HEK293 (cell line): ENCODE measurements at regions not wholly inside any gene's neighbourhood (a gene's known extent, or its start where the extent isn't known, plus 50 kb on each side); places are given as distances from the start of the nearest gene placed in this dataset.

Experiments used
- CTCF ChIA-PET: fragments of 350-600 bp; formaldehyde crosslinking; extraction: SDS; loops from one replicate; lab custom pipeline; 2021; ENCODE audit warnings: antibody characterized with exemption; lab: Yijun Ruan, JAX
- POLR2A ChIA-PET: fragments of 300-600 bp; formaldehyde crosslinking; extraction: SDS; loops from one replicate; lab custom pipeline; 2020; ENCODE audit warnings: antibody characterized with exemption, inconsistent platforms; lab: Yijun Ruan, JAX
- H3K27ac ChIP-seq: fragments of 200-500 bp; sonication (Bioruptor generic); 2 replicates; pipeline ENCODE4 v1.5.1; 2014; ENCODE audit warnings: low read depth, low read length, control low read depth, inconsistent platforms; ENCODE audit errors: extremely low read depth
- H3K36me3 ChIP-seq, 2 experiments: fragments of 200-500 bp in 1 of 2; sonication (Bioruptor generic) in 1 of 2; 1 replicate in 1 of 2; 2 replicates in 1 of 2; pipeline ENCODE4 v1.5.1; 2014 to 2017; ENCODE audit warnings: inconsistent platforms in 2 of 2, low read length in 2 of 2; ENCODE audit not compliant: control insufficient read depth in 2 of 2, insufficient read depth in 1 of 2
- H3K4me1 ChIP-seq: fragments of 200-500 bp; sonication (Bioruptor generic); 2 replicates; pipeline ENCODE4 v1.5.1; 2014; ENCODE audit warnings: mild to moderate bottlenecking, low read length, inconsistent platforms; ENCODE audit not compliant: control insufficient read depth, insufficient read depth
- H3K4me3 ChIP-seq: 2 replicates; pipeline ENCODE4 v1.5.1; 2011; ENCODE audit warnings: low read depth, mild to moderate bottlenecking, control low read depth, low read length, moderate library complexity
- H3K9me3 ChIP-seq: fragments of 200-500 bp; sonication (Bioruptor generic); 2 replicates; pipeline ENCODE4 v1.5.1; 2014; ENCODE audit warnings: low read depth, low read length, inconsistent platforms; ENCODE audit not compliant: control insufficient read depth, insufficient read depth
- GLI2 ChIP-seq: fragments of 450-650 bp; formaldehyde crosslinking; IDR thresholded peaks from 2 replicates; pipeline ENCODE4; 2017; ENCODE audit warnings: missing biosample characterization, missing genetic modification characterization, low read depth, borderline replicate concordance
- HOXA7 ChIP-seq: sonication (generic); formaldehyde crosslinking; IDR thresholded peaks from 2 replicates; pipeline ENCODE4 v1.8.1; 2022; ENCODE audit warnings: missing genetic modification reagents, borderline replicate concordance
- KLF16 ChIP-seq: fragments of 450-650 bp; formaldehyde crosslinking; IDR thresholded peaks from 2 replicates; pipeline ENCODE4 v1.5.1; 2017; ENCODE audit warnings: missing biosample characterization, missing genetic modification characterization
- SP7 ChIP-seq: fragments of 450-650 bp; formaldehyde crosslinking; IDR thresholded peaks from 2 replicates; pipeline ENCODE4 v1.5.1; 2016; ENCODE audit warnings: missing biosample characterization, missing genetic modification characterization
- ZBTB1 ChIP-seq: fragments of 450-650 bp; formaldehyde crosslinking; IDR thresholded peaks from 2 replicates; pipeline ENCODE4 v1.5.1; 2016; ENCODE audit warnings: missing biosample characterization, missing genetic modification characterization
- ZBTB17 ChIP-seq: fragments of 450-650 bp; formaldehyde crosslinking; IDR thresholded peaks from 2 replicates; pipeline ENCODE4 v1.5.1; 2016; ENCODE audit warnings: missing biosample characterization, missing genetic modification characterization
- ZFP3 ChIP-seq: fragments of 450-650 bp; formaldehyde crosslinking; IDR thresholded peaks from 2 replicates; pipeline ENCODE4 v1.5.1; 2016; ENCODE audit warnings: low read depth, missing biosample characterization, missing genetic modification characterization
- ZFP41 ChIP-seq: fragments of 450-650 bp; formaldehyde crosslinking; IDR thresholded peaks from 2 replicates; pipeline ENCODE4 v1.5.1; 2016; ENCODE audit warnings: missing biosample characterization, missing genetic modification characterization, borderline replicate concordance
- ZNF10 ChIP-seq: fragments of 450-650 bp; formaldehyde crosslinking; IDR thresholded peaks from 2 replicates; pipeline ENCODE4 v1.5.1; 2017; ENCODE audit warnings: missing biosample characterization, missing genetic modification characterization
- ZNF114 ChIP-seq: fragments of 450-650 bp; formaldehyde crosslinking; IDR thresholded peaks from 2 replicates; pipeline ENCODE4 v1.5.0; 2017; ENCODE audit warnings: missing biosample characterization, missing genetic modification characterization
- ZNF121 ChIP-seq: fragments of 450-650 bp; formaldehyde crosslinking; IDR thresholded peaks from 2 replicates; pipeline ENCODE4 v1.5.1; 2016; ENCODE audit warnings: missing biosample characterization, missing genetic modification characterization
- ZNF140 ChIP-seq: fragments of 450-650 bp; formaldehyde crosslinking; IDR thresholded peaks from 2 replicates; pipeline ENCODE4 v1.5.1; 2016; ENCODE audit warnings: missing biosample characterization, missing genetic modification characterization
- ZNF175 ChIP-seq: fragments of 450-650 bp; formaldehyde crosslinking; IDR thresholded peaks from 2 replicates; pipeline ENCODE4 v1.5.1; 2016; ENCODE audit warnings: missing biosample characterization, missing genetic modification characterization
- ZNF184 ChIP-seq: fragments of 450-650 bp; IDR thresholded peaks from 2 replicates; pipeline ENCODE4 v1.5.1; 2018; ENCODE audit warnings: missing biosample characterization, mild to moderate bottlenecking, missing genetic modification characterization
- ZNF416 ChIP-seq: fragments of 450-650 bp; formaldehyde crosslinking; IDR thresholded peaks from 2 replicates; pipeline ENCODE4 v1.5.1; 2016; ENCODE audit warnings: missing biosample characterization, missing genetic modification characterization
- ZNF549 ChIP-seq: fragments of 450-650 bp; IDR thresholded peaks from 2 replicates; pipeline ENCODE4 v1.5.1; 2018; ENCODE audit warnings: missing biosample characterization, missing genetic modification characterization, mild to moderate bottlenecking, inconsistent platforms, moderate library complexity
- ZNF76 ChIP-seq: fragments of 450-650 bp; formaldehyde crosslinking; IDR thresholded peaks from 2 replicates; pipeline ENCODE4; 2016; ENCODE audit warnings: low read depth, missing biosample characterization, missing genetic modification characterization, borderline replicate concordance
- TF ChIP-seq, protein P1 (sequence below): fragments of 450-650 bp; formaldehyde crosslinking; conservative IDR thresholded peaks from 2 replicates; pipeline ENCODE4 v1.5.1; 2016; ENCODE audit warnings: low read depth, missing biosample characterization, missing genetic modification characterization
- TF ChIP-seq, protein P2 (sequence below): fragments of 450-650 bp; formaldehyde crosslinking; IDR thresholded peaks from 2 replicates; pipeline ENCODE4 v1.5.1; 2016; ENCODE audit warnings: missing biosample characterization, missing genetic modification characterization
- TF ChIP-seq, protein P3 (sequence below): sonication (generic); formaldehyde crosslinking; IDR thresholded peaks from 2 replicates; pipeline ENCODE4 v1.8.1; 2022; ENCODE audit warnings: mild to moderate bottlenecking, moderate library complexity, missing genetic modification reagents

DNA sequence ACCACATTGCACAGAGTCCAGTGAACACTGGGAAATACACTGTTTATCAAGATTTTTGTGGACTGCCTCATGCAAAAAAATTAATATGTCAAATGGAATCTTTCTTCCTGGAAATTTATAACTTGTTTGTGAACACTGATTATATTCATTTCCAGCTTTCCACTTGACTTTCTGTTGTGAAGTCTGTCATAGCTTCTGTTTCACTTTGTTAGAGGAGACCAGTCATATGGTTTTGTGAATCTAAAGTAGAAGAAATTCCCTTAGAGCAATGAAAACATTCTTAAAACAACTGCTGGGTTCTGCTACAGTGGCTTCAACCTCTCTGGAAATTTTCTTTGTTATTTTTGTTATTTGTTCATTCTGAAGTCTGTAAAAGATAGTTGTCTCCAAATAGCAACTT lies 349.5 kb upstream of the NFE2L3 start (continued):
- TF ChIP-seq ZNF549 (tag by site-specific recombination) (no peak), ZBTB1 (tag by site-specific recombination) (no peak), ZNF184 (tag by site-specific recombination) (no peak), ZBTB17 (tag by site-specific recombination) (no peak)
- TF ChIP-seq, protein P1, sequence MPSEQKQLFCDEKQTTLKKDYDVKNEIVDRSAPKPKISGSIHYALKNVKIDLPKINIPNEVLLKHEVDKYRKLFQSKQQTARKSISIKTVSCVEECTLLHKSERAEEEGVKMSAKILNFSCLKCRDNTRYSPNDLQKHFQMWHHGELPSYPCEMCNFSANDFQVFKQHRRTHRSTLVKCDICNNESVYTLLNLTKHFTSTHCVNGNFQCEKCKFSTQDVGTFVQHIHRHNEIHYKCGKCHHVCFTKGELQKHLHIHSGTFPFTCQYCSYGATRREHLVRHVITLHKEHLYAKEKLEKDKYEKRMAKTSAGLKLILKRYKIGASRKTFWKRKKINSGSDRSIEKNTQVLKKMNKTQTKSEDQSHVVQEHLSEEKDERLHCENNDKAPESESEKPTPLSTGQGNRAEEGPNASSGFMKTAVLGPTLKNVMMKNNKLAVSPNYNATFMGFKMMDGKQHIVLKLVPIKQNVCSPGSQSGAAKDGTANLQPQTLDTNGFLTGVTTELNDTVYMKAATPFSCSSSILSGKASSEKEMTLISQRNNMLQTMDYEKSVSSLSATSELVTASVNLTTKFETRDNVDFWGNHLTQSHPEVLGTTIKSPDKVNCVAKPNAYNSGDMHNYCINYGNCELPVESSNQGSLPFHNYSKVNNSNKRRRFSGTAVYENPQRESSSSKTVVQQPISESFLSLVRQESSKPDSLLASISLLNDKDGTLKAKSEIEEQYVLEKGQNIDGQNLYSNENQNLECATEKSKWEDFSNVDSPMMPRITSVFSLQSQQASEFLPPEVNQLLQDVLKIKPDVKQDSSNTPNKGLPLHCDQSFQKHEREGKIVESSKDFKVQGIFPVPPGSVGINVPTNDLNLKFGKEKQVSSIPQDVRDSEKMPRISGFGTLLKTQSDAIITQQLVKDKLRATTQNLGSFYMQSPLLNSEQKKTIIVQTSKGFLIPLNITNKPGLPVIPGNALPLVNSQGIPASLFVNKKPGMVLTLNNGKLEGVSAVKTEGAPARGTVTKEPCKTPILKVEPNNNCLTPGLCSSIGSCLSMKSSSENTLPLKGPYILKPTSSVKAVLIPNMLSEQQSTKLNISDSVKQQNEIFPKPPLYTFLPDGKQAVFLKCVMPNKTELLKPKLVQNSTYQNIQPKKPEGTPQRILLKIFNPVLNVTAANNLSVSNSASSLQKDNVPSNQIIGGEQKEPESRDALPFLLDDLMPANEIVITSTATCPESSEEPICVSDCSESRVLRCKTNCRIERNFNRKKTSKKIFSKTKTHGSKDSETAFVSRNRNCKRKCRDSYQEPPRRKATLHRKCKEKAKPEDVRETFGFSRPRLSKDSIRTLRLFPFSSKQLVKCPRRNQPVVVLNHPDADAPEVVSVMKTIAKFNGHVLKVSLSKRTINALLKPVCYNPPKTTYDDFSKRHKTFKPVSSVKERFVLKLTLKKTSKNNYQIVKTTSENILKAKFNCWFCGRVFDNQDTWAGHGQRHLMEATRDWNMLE (tag by site-specific recombination) = no peak
- TF ChIP-seq, protein P2, sequence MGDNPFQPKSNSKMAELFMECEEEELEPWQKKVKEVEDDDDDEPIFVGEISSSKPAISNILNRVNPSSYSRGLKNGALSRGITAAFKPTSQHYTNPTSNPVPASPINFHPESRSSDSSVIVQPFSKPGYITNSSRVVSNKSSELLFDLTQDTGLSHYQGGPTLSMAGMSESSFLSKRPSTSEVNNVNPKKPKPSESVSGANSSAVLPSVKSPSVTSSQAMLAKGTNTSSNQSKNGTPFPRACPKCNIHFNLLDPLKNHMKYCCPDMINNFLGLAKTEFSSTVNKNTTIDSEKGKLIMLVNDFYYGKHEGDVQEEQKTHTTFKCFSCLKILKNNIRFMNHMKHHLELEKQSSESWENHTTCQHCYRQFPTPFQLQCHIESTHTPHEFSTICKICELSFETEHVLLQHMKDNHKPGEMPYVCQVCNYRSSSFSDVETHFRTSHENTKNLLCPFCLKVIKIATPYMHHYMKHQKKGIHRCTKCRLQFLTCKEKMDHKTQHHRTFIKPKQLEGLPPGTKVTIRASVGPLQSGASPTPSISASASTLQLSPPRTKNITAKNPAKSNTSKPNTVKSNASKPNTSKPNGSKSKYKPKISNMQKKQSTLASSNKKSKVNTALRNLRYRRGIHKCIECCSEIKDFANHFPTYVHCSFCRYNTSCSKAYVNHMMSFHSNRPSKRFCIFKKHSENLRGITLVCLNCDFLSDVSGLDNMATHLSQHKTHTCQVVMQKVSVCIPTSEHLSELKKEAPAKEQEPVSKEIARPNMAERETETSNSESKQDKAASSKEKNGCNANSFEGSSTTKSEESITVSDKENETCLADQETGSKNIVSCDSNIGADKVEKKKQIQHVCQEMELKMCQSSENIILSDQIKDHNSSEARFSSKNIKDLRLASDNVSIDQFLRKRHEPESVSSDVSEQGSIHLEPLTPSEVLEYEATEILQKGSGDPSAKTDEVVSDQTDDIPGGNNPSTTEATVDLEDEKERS (tag by site-specific recombination) = no peak

DNA sequence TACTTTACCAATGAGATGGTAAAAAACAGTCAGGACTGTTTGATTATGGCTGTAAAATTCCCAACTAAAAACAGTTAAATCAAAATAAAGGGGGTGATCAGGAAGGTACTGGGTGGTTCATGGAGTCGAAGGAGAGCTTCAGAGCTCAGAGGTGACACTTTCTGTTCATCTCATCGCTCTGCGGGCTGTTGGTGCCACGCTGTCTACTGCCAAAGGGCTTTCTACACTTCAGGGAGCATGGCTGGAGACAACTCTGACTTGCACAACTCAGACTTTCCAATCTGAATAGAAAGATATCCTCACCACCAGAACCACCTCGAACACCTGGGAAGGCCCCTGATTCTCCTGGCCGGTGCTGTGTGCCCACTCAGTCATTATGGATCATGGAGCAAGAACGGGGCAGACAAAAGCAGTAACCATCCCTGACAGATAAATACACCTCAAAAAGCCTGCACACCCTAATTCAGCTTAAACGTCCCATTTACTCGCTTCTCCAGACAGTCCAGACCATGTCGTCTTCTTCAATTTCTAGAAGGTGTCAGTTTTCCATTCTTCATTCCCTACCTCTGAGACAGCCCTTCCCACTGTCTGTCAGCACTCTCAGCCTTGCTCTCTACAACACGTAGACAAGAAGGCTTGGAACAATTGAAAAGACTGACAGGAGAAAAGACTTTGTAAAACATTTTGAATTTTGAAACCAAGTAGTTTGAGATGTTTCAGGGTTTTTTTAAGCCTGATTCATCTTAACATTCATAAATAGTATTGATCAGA lies 348.7 kb upstream of the NFE2L3 start:
- POLR2A ChIA-PET = no interaction called here
- CTCF ChIA-PET = no interaction called here
- no peaks in the 10 kb centered on the region for H3K9me3 ChIP-seq
- H3K4me1 ChIP-seq = peaks cover 9% of the 10 kb centered on the region
- H3K4me3 ChIP-seq = no peak overlapping the region
- H3K36me3 ChIP-seq = no peaks in the 10 kb centered on the region
- no peak overlapping the region for H3K27ac ChIP-seq
- TF ChIP-seq SP7 = no peak
- TF ChIP-seq ZFP41 (tag by site-specific recombination) = no peak
- TF ChIP-seq ZNF114 = no peak
- TF ChIP-seq KLF16 (tag by site-specific recombination) = no peak
- TF ChIP-seq ZNF10 = no peak
- no peak for TF ChIP-seq ZNF140 (tag by site-specific recombination)
- no peak for TF ChIP-seq GLI2 (tag by site-specific recombination)
- TF ChIP-seq, protein P3, sequence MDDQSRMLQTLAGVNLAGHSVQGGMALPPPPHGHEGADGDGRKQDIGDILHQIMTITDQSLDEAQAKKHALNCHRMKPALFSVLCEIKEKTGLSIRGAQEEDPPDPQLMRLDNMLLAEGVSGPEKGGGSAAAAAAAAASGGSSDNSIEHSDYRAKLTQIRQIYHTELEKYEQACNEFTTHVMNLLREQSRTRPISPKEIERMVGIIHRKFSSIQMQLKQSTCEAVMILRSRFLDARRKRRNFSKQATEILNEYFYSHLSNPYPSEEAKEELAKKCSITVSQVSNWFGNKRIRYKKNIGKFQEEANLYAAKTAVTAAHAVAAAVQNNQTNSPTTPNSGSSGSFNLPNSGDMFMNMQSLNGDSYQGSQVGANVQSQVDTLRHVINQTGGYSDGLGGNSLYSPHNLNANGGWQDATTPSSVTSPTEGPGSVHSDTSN (CRISPR knock-in tag) = no peak
- no peak for TF ChIP-seq HOXA7 (CRISPR knock-in tag)
- TF ChIP-seq ZNF76 (tag by site-specific recombination) = no peak
- TF ChIP-seq ZFP3 (tag by site-specific recombination) = no peak
- TF ChIP-seq ZNF416 = no peak
- TF ChIP-seq ZNF121 = no peak
- TF ChIP-seq ZNF175 (tag by site-specific recombination) = no peak
